ENCODE measurements at regions not wholly inside any gene's neighbourhood (a gene's known extent, or its start where the extent isn't known, plus 50 kb on each side); places are given as distances from the start of the nearest gene placed in this dataset.

DNA sequence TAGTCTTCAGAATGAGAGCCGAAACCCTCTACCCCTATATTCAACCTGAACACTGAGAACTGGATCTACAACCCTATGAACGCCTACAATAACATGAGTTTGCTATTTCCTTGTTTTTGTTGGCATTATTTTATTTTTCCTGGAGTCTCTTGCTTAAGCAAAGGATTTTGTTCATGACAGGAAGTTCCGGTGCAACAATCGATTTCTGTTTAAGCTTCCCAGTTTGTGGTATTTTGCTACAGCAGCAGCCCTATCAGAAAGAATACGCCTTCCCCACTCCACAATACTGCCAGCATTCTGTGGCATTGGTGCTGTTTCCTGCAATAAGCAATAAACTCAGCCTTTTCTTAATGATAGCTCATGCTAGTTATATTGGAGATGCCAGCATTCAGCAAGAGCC is 60.9 kb downstream of the NPY5R start:
- Histone ChIP-seq H3K79me2 (ENCODE audit: low read depth) (no peaks in the 10 kb centered on the region), H4K20me1 (ENCODE audit: low read depth) (no peaks in the 10 kb centered on the region), H3F3A (ENCODE audit: low read depth) (peaks cover 8% of the 10 kb centered on the region), H2AFZ (replicated peaks) (peak overlapping the region; percentile 23), H3K4me3 (no peak overlapping the region), H3K4me2 (peak overlapping the region; percentile 33), H3K9ac (no peak overlapping the region), H3K27ac (peak overlapping the region; percentile 66), H3K9me3 (ENCODE audit: low read depth) (no peaks in the 10 kb centered on the region), H3K27me3 (no peaks in the 10 kb centered on the region), H3K4me1 (peaks cover 42% of the 10 kb centered on the region), H3K36me3 (no peaks in the 10 kb centered on the region)
- Mint-ChIP-seq H3K4me1 (peaks cover 13% of the 10 kb centered on the region), H3K27ac (peak overlapping the region; percentile 33), H3K36me3 (no peaks in the 10 kb centered on the region), H3K9me3 (no peaks in the 10 kb centered on the region), H3K27me3 (ENCODE audit: insufficient read depth, low read depth) (peaks cover under 1% of the 10 kb centered on the region), H3K4me3 (peak overlapping the region; percentile 30)
- TF ChIP-seq, protein P1, sequence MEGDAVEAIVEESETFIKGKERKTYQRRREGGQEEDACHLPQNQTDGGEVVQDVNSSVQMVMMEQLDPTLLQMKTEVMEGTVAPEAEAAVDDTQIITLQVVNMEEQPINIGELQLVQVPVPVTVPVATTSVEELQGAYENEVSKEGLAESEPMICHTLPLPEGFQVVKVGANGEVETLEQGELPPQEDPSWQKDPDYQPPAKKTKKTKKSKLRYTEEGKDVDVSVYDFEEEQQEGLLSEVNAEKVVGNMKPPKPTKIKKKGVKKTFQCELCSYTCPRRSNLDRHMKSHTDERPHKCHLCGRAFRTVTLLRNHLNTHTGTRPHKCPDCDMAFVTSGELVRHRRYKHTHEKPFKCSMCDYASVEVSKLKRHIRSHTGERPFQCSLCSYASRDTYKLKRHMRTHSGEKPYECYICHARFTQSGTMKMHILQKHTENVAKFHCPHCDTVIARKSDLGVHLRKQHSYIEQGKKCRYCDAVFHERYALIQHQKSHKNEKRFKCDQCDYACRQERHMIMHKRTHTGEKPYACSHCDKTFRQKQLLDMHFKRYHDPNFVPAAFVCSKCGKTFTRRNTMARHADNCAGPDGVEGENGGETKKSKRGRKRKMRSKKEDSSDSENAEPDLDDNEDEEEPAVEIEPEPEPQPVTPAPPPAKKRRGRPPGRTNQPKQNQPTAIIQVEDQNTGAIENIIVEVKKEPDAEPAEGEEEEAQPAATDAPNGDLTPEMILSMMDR (IDR thresholded peaks at IDR 0.05) = no peak
- DNase-seq (ENCODE audit: low spot score) = no peak

GRCh38 chr4:163404080-163404479 is 60.4 kb downstream of the NPY5R start:
- Histone ChIP-seq H3K4me2 (peak overlapping the region; percentile 33), H3K9me3 (ENCODE audit: low read depth) (no peaks in the 10 kb centered on the region), H3F3A (ENCODE audit: low read depth) (peaks cover 8% of the 10 kb centered on the region), H3K4me3 (no peak overlapping the region), H3K9ac (no peak overlapping the region), H4K20me1 (ENCODE audit: low read depth) (no peaks in the 10 kb centered on the region), H3K79me2 (ENCODE audit: low read depth) (no peaks in the 10 kb centered on the region), H3K36me3 (no peaks in the 10 kb centered on the region), H3K27ac (peak overlapping the region; percentile 66), H3K4me1 (peaks cover 42% of the 10 kb centered on the region), H2AFZ (replicated peaks) (no peak overlapping the region), H3K27me3 (no peaks in the 10 kb centered on the region)
- DNase-seq (ENCODE audit: low spot score) = peak; percentile 8
- peaks cover 13% of the 10 kb centered on the region for H3K4me1 Mint-ChIP-seq
- H3K4me3 Mint-ChIP-seq = no peak overlapping the region
- peaks cover 2% of the 10 kb centered on the region for H3K27me3 Mint-ChIP-seq (ENCODE audit: insufficient read depth, low read depth)
- no peak overlapping the region for H3K27ac Mint-ChIP-seq
- no peaks in the 10 kb centered on the region for H3K36me3 Mint-ChIP-seq
- TF ChIP-seq EZH2phosphoT487 (IDR thresholded peaks at IDR 0.05) (no peak), EZH2 (IDR thresholded peaks at IDR 0.05) (no peak)
- TF ChIP-seq, protein P1 (IDR thresholded peaks at IDR 0.05) = no peak
- no peaks in the 10 kb centered on the region for H3K9me3 Mint-ChIP-seq
